Mesendoderm (in vitro differentiated cells): ENCODE measurements at regions not wholly inside any gene's neighbourhood (a gene's known extent, or its start where the extent isn't known, plus 50 kb on each side); places are given as distances from the start of the nearest gene placed in this dataset.

Source experiments
- DNase-seq: peaks from one replicate; pipeline ENCODE4 v3.0.0; 2013
- H2AK5ac ChIP-seq: 2 replicates; pipeline ENCODE4 v1.6.1; 2013; ENCODE audit warnings: low read length, inconsistent platforms
- H2BK120ac ChIP-seq: 2 replicates; pipeline ENCODE4 v1.6.1; 2013; ENCODE audit warnings: low read depth, mild to moderate bottlenecking, low read length, moderate library complexity, mixed read lengths
- H2BK15ac ChIP-seq: replicated peaks from 2 replicates; pipeline ENCODE4 v1.6.1; 2013; ENCODE audit warnings: low read depth, mild to moderate bottlenecking, moderate library complexity
- H2BK5ac ChIP-seq: 2 replicates; pipeline ENCODE4 v1.6.1; 2013; ENCODE audit warnings: low read length, inconsistent platforms
- H3K18ac ChIP-seq: 2 replicates; pipeline ENCODE4 v1.6.1; 2013; ENCODE audit warnings: mild to moderate bottlenecking, low read length, mixed read lengths
- H3K23ac ChIP-seq: one replicate; pipeline ENCODE4 v1.6.1; 2013; ENCODE audit warnings: low read length
- H3K27ac ChIP-seq: 2 replicates; pipeline ENCODE4 v1.5.1; 2013; ENCODE audit warnings: low read depth, mild to moderate bottlenecking, inconsistent platforms, low read length, moderate library complexity
- H3K27me3 ChIP-seq: 2 replicates; pipeline ENCODE4 v1.6.1; 2013; ENCODE audit warnings: low read length, control low read depth, mild to moderate bottlenecking, inconsistent platforms; ENCODE audit not compliant: insufficient read depth, poor library complexity
- H3K36me3 ChIP-seq: 2 replicates; pipeline ENCODE4 v1.6.1; 2013; ENCODE audit warnings: low read length, inconsistent platforms; ENCODE audit not compliant: control insufficient read depth, insufficient read depth
- H3K4ac ChIP-seq: one replicate; pipeline ENCODE4 v1.6.1; 2013; ENCODE audit warnings: low read depth, mild to moderate bottlenecking, low read length, moderate library complexity
- H3K4me1 ChIP-seq: 2 replicates; pipeline ENCODE4 v1.6.1; 2013; ENCODE audit warnings: low read depth, low read length, inconsistent platforms; ENCODE audit not compliant: control insufficient read depth
- H3K4me2 ChIP-seq: 2 replicates; pipeline ENCODE4 v1.6.1; 2013; ENCODE audit warnings: low read length
- H3K4me3 ChIP-seq: 2 replicates; pipeline ENCODE4 v1.5.1; 2013; ENCODE audit warnings: mild to moderate bottlenecking, low read length
- H3K56ac ChIP-seq: one replicate; pipeline ENCODE4 v1.6.1; 2013; ENCODE audit warnings: low read length
- H3K79me1 ChIP-seq: 2 replicates; pipeline ENCODE4 v1.6.1; 2013; ENCODE audit warnings: low read length, inconsistent platforms
- H3K79me2 ChIP-seq: 2 replicates; pipeline ENCODE4 v1.6.1; 2013; ENCODE audit warnings: mild to moderate bottlenecking, low read length; ENCODE audit not compliant: control insufficient read depth, insufficient read depth
- H3K9ac ChIP-seq: 2 replicates; pipeline ENCODE4 v1.6.1; 2013; ENCODE audit warnings: low read length, inconsistent platforms
- H4K5ac ChIP-seq: one replicate; pipeline ENCODE4 v1.6.1; 2013; ENCODE audit warnings: low read length
- H4K8ac ChIP-seq: one replicate; pipeline ENCODE4 v1.6.1; 2013; ENCODE audit warnings: low read depth, mild to moderate bottlenecking, control low read depth, low read length, moderate library complexity
- WGBS: extraction: QIAGEN DNeasy Blood & Tissue Kit; methylation state at CpG from one replicate; pipeline ENCODE4 v1.1.7; 2013; ENCODE audit warnings: low lambda C conversion rate, missing lambda C conversion rate; ENCODE audit not compliant: insufficient coverage; ENCODE audit errors: extremely low coverage; 5-methylcytosine and 5-hydroxymethylcytosine counted together

- no CpG with 5 or more reads among the region's 4 CpGs for WGBS
- H3K18ac ChIP-seq: no peak overlapping the region
- H3K36me3 ChIP-seq: no peaks in the 10 kb centered on the region
- DNase-seq: no peak
- no peak overlapping the region for H3K56ac ChIP-seq
- H3K4me1 ChIP-seq: no peaks in the 10 kb centered on the region
- no peak overlapping the region for H3K23ac ChIP-seq
- H4K5ac ChIP-seq: no peak overlapping the region
- no peak overlapping the region for H3K4ac ChIP-seq
- H3K4me3 ChIP-seq: no peak overlapping the region
- H3K79me2 ChIP-seq: no peaks in the 10 kb centered on the region
- no peaks in the 10 kb centered on the region for H3K79me1 ChIP-seq
- H2BK15ac ChIP-seq: no peak overlapping the region
- no peak overlapping the region for H3K27ac ChIP-seq
- H4K8ac ChIP-seq: no peak overlapping the region
- no peak overlapping the region for H2BK120ac ChIP-seq
- H2AK5ac ChIP-seq: no peak overlapping the region
- H2BK5ac ChIP-seq: no peak overlapping the region
- H3K27me3 ChIP-seq: no peaks in the 10 kb centered on the region
- no peak overlapping the region for H3K4me2 ChIP-seq
- no peak overlapping the region for H3K9ac ChIP-seq
Observed at GRCh38 chr5:173774271-173774761, 113.8 kb upstream of the CPEB4 start.

DNA sequence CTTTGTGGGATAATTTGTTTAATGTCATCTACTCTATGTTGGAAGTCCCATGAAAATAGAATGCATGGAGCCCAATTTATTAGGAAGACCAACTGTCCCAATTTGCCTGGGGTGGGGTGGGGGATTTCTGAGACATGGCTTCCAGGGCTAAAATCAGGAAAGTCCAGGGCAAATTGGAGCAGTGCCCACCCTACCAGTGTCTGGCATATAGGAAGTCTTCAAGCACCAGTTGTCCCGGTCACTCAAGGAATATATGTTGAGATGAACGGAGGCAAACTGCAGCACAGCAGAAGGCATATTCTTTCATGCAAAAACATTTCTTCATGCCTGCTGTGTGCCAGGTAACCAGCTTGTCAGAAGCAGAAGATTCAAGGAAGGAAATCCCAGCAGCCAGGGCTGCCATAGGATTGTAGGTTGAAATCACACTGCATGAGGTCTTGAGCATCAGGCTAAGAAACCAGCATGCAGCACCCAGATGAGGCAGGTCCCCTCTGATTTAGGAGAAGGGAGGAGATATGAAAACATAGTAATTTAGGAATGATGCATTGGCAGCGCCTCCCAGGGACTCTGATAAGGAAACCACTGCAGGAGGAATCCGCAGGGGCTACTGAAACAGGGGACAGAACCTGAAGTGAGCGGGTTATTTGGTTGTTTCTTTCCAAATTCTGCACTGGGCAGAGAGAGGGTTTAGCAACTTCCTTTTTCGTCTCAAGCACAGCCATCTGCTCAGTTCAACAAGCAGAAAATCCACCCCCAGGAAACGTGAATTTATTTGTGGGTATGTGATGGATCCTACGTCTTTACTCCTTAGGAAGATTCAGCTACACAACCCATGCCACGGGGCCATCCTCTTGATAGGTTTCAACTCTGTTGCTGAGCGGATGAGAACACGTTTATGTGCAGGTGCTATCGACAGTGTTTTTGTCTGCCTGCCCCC is 112.6 kb upstream of the CPEB4 start:
- H3K4me3 ChIP-seq: no peak overlapping the region
- no peak overlapping the region for H3K4me2 ChIP-seq
- no peak overlapping the region for H4K8ac ChIP-seq
- no peak overlapping the region for H2BK15ac ChIP-seq
- H3K9ac ChIP-seq: no peak overlapping the region
- no peak overlapping the region for H2AK5ac ChIP-seq
- no peak overlapping the region for H3K27ac ChIP-seq
- no peak overlapping the region for H2BK5ac ChIP-seq
- no peaks in the 10 kb centered on the region for H3K27me3 ChIP-seq
- no peak overlapping the region for H2BK120ac ChIP-seq
- H3K36me3 ChIP-seq: no peaks in the 10 kb centered on the region
- no peak overlapping the region for H4K5ac ChIP-seq
- no peak overlapping the region for H3K18ac ChIP-seq
- no peaks in the 10 kb centered on the region for H3K79me2 ChIP-seq
- H3K56ac ChIP-seq: no peak overlapping the region
- no peak overlapping the region for H3K23ac ChIP-seq
- H3K4me1 ChIP-seq: no peaks in the 10 kb centered on the region
- no peak overlapping the region for H3K4ac ChIP-seq
- WGBS: no CpG with 5 or more reads among the region's 12 CpGs
- DNase-seq: no peak
- H3K79me1 ChIP-seq: no peaks in the 10 kb centered on the region

- no peak overlapping the region for H3K4me3 ChIP-seq
- no peak overlapping the region for H3K18ac ChIP-seq
- no peak overlapping the region for H2BK15ac ChIP-seq
- H3K79me2 ChIP-seq: no peaks in the 10 kb centered on the region
- H3K79me1 ChIP-seq: no peaks in the 10 kb centered on the region
- no peak overlapping the region for H4K8ac ChIP-seq
- WGBS: no CpG with 5 or more reads among the region's 3 CpGs
- no peak overlapping the region for H3K9ac ChIP-seq
- no peak for DNase-seq
- no peaks in the 10 kb centered on the region for H3K36me3 ChIP-seq
- no peak overlapping the region for H3K4ac ChIP-seq
- H3K4me2 ChIP-seq: no peak overlapping the region
- H3K4me1 ChIP-seq: no peaks in the 10 kb centered on the region
- H3K27ac ChIP-seq: no peak overlapping the region
- H4K5ac ChIP-seq: no peak overlapping the region
- no peak overlapping the region for H3K23ac ChIP-seq
- no peak overlapping the region for H2AK5ac ChIP-seq
- H3K27me3 ChIP-seq: no peaks in the 10 kb centered on the region
- no peak overlapping the region for H3K56ac ChIP-seq
- no peak overlapping the region for H2BK120ac ChIP-seq
- H2BK5ac ChIP-seq: no peak overlapping the region
Observed at GRCh38 chr5:173777149-173777548, 111.0 kb upstream of the CPEB4 start.

DNA sequence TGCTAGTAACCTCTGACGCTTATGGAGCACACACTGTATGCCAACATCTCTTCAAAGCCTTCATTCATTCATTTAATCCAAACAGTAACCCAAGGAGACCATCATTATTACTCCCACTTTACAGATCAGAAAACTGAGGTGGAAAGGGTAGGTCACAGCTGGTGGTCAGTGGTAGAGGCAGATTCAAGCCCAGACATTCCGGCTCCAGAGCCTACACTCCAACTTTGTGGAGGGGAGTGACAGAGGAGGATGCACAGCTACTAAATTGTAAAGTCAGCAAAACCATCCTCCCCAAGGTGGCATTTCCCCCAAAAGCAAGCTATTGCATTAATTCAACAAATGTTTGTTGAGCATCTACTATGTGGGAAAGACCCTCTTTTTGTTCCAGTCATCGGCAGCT is 110.5 kb upstream of the CPEB4 start:
- Histone ChIP-seq H2BK15ac (no peak overlapping the region), H3K36me3 (no peaks in the 10 kb centered on the region)
- no CpG with 5 or more reads among the region's 3 CpGs for WGBS

DNA sequence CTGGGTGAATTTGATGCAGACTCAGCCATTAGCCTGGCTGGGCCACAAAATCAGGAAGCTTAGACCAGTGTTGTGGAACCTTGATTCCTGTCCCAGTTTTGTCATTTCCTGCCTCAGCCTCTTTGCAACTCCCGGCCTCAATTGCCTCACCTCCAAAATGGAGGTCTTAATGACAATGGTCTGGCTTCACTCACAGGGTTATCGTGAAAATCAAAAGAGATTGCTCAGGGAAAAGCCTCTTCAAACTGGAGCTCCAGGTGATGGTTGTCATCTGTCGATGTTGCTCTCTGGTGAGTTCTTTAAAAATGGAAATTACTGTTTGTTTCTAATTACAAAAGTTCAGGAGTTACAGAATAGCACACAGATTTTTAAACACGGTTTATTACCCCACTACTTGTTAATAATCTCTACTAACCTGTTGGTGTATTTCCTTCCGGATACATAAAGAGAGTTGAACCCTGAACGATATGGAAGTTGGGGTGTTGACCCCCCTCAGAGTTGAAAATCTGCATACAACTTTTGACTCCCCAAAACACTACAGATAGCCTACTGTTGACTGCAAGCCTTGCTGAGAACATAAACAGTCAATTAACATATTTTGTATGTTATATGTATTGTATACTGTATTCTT is 109.9 kb upstream of the CPEB4 start:
- H3K27ac ChIP-seq: no peak overlapping the region
- H3K4ac ChIP-seq: no peak overlapping the region
- no peak overlapping the region for H4K8ac ChIP-seq
- H3K4me1 ChIP-seq: no peaks in the 10 kb centered on the region
- no peak overlapping the region for H3K9ac ChIP-seq
- WGBS: no CpG with 5 or more reads among the region's 6 CpGs
- H3K79me1 ChIP-seq: no peaks in the 10 kb centered on the region
- no peak overlapping the region for H3K23ac ChIP-seq
- no peaks in the 10 kb centered on the region for H3K36me3 ChIP-seq
- no peaks in the 10 kb centered on the region for H3K79me2 ChIP-seq
- no peak overlapping the region for H2BK120ac ChIP-seq
- H4K5ac ChIP-seq: no peak overlapping the region
- H3K27me3 ChIP-seq: no peaks in the 10 kb centered on the region
- no peak overlapping the region for H3K18ac ChIP-seq
- no peak overlapping the region for H3K4me2 ChIP-seq
- H3K56ac ChIP-seq: no peak overlapping the region
- DNase-seq: peak; percentile 18
- H3K4me3 ChIP-seq: no peak overlapping the region
- no peak overlapping the region for H2BK5ac ChIP-seq
- no peak overlapping the region for H2AK5ac ChIP-seq
- H2BK15ac ChIP-seq: no peak overlapping the region

More for the DNA sequence above, 110.5 kb upstream of the CPEB4 start:
- Histone ChIP-seq H3K27me3 (no peaks in the 10 kb centered on the region), H3K18ac (no peak overlapping the region), H3K4me1 (no peaks in the 10 kb centered on the region), H2BK5ac (no peak overlapping the region), H3K27ac (no peak overlapping the region), H4K8ac (no peak overlapping the region), H3K79me1 (no peaks in the 10 kb centered on the region), H3K79me2 (no peaks in the 10 kb centered on the region), H3K4me2 (no peak overlapping the region), H2AK5ac (no peak overlapping the region), H3K56ac (no peak overlapping the region), H3K23ac (no peak overlapping the region), H3K4me3 (no peak overlapping the region), H3K9ac (no peak overlapping the region), H3K4ac (no peak overlapping the region), H4K5ac (no peak overlapping the region), H2BK120ac (no peak overlapping the region)
- no peak for DNase-seq
